HEK293 (cell line): ENCODE measurements at regions not wholly inside any gene's neighbourhood (a gene's known extent, or its start where the extent isn't known, plus 50 kb on each side); places are given as distances from the start of the nearest gene placed in this dataset.

ENCODE experiments used
- CTCF ChIA-PET: fragments of 350-600 bp; formaldehyde crosslinking; extraction: SDS; loops from one replicate; lab custom pipeline; 2021; ENCODE audit warnings: antibody characterized with exemption; lab: Yijun Ruan, JAX
- POLR2A ChIA-PET: fragments of 300-600 bp; formaldehyde crosslinking; extraction: SDS; loops from one replicate; lab custom pipeline; 2020; ENCODE audit warnings: antibody characterized with exemption, inconsistent platforms; lab: Yijun Ruan, JAX
- H3K27ac ChIP-seq: fragments of 200-500 bp; sonication (Bioruptor generic); 2 replicates; pipeline ENCODE4 v1.5.1; 2014; ENCODE audit warnings: low read depth, low read length, control low read depth, inconsistent platforms; ENCODE audit errors: extremely low read depth
- H3K36me3 ChIP-seq, 2 experiments: fragments of 200-500 bp in 1 of 2; sonication (Bioruptor generic) in 1 of 2; 1 replicate in 1 of 2; 2 replicates in 1 of 2; pipeline ENCODE4 v1.5.1; 2014 to 2017; ENCODE audit warnings: inconsistent platforms in 2 of 2, low read length in 2 of 2; ENCODE audit not compliant: control insufficient read depth in 2 of 2, insufficient read depth in 1 of 2
- H3K4me1 ChIP-seq: fragments of 200-500 bp; sonication (Bioruptor generic); 2 replicates; pipeline ENCODE4 v1.5.1; 2014; ENCODE audit warnings: mild to moderate bottlenecking, low read length, inconsistent platforms; ENCODE audit not compliant: control insufficient read depth, insufficient read depth
- H3K4me3 ChIP-seq: 2 replicates; pipeline ENCODE4 v1.5.1; 2011; ENCODE audit warnings: low read depth, mild to moderate bottlenecking, control low read depth, low read length, moderate library complexity
- H3K9me3 ChIP-seq: fragments of 200-500 bp; sonication (Bioruptor generic); 2 replicates; pipeline ENCODE4 v1.5.1; 2014; ENCODE audit warnings: low read depth, low read length, inconsistent platforms; ENCODE audit not compliant: control insufficient read depth, insufficient read depth
- BCL6B ChIP-seq: fragments of 450-650 bp; formaldehyde crosslinking; IDR thresholded peaks from 2 replicates; pipeline ENCODE4 v1.5.1; 2017; ENCODE audit warnings: missing biosample characterization, missing genetic modification characterization
- SETDB1 ChIP-seq: IDR thresholded peaks from one replicate; pipeline ENCODE4 v1.6.1; 2017; ENCODE audit warnings: mild to moderate bottlenecking, low read length, moderate library complexity, mixed read lengths; ENCODE audit not compliant: insufficient read length
- SP7 ChIP-seq: fragments of 450-650 bp; formaldehyde crosslinking; IDR thresholded peaks from 2 replicates; pipeline ENCODE4 v1.5.1; 2016; ENCODE audit warnings: missing biosample characterization, missing genetic modification characterization
- ZNF112 ChIP-seq: fragments of 450-650 bp; formaldehyde crosslinking; IDR thresholded peaks from 2 replicates; pipeline ENCODE4 v1.5.0; 2017; ENCODE audit warnings: missing biosample characterization, missing genetic modification characterization
- ZNF146 ChIP-seq: fragments of 450-650 bp; formaldehyde crosslinking; IDR thresholded peaks from 2 replicates; pipeline ENCODE4 v1.5.1; 2016; ENCODE audit warnings: missing biosample characterization, missing genetic modification characterization
- ZNF148 ChIP-seq: fragments of 450-650 bp; formaldehyde crosslinking; IDR thresholded peaks from 2 replicates; pipeline ENCODE4 v1.5.0; 2017; ENCODE audit warnings: missing biosample characterization, missing genetic modification characterization, borderline replicate concordance
- ZNF211 ChIP-seq: fragments of 450-650 bp; formaldehyde crosslinking; IDR thresholded peaks from 2 replicates; pipeline ENCODE4 v1.5.1; 2016; ENCODE audit warnings: low read depth, missing biosample characterization, missing genetic modification characterization
- ZNF221 ChIP-seq: fragments of 450-650 bp; formaldehyde crosslinking; IDR thresholded peaks from 2 replicates; pipeline ENCODE4 v1.5.1; 2017; ENCODE audit warnings: missing biosample characterization, missing genetic modification characterization, borderline replicate concordance
- ZNF433 ChIP-seq: fragments of 450-650 bp; formaldehyde crosslinking; IDR thresholded peaks from 2 replicates; pipeline ENCODE4 v1.5.1; 2016; ENCODE audit warnings: missing biosample characterization, missing genetic modification characterization, low read depth
- ZNF514 ChIP-seq: fragments of 450-650 bp; formaldehyde crosslinking; IDR thresholded peaks from 2 replicates; pipeline ENCODE4 v1.5.1; 2016; ENCODE audit warnings: missing biosample characterization, missing genetic modification characterization
- ZNF518A ChIP-seq: fragments of 450-650 bp; formaldehyde crosslinking; conservative IDR thresholded peaks from 2 replicates; pipeline ENCODE4 v1.5.1; 2016; ENCODE audit warnings: low read depth, missing biosample characterization, missing genetic modification characterization
- ZNF561 ChIP-seq: fragments of 450-650 bp; IDR thresholded peaks from 2 replicates; pipeline ENCODE4 v1.5.1; 2018; ENCODE audit warnings: missing biosample characterization, missing genetic modification characterization, borderline replicate concordance
- ZNF670 ChIP-seq: fragments of 450-650 bp; formaldehyde crosslinking; IDR thresholded peaks from 2 replicates; pipeline ENCODE4 v1.5.1; 2016; ENCODE audit warnings: missing biosample characterization, missing genetic modification characterization, low read depth
- ZNF704 ChIP-seq: fragments of 450-650 bp; formaldehyde crosslinking; IDR thresholded peaks from 2 replicates; pipeline ENCODE4 v1.5.1; 2016; ENCODE audit warnings: missing biosample characterization, missing genetic modification characterization
- ZNF792 ChIP-seq: fragments of 450-650 bp; formaldehyde crosslinking; IDR thresholded peaks from 2 replicates; pipeline ENCODE4 v1.5.1; 2016; ENCODE audit warnings: missing biosample characterization, missing genetic modification characterization
- ZXDB ChIP-seq: fragments of 450-650 bp; formaldehyde crosslinking; IDR thresholded peaks from 2 replicates; pipeline ENCODE4 v1.5.1; 2016; ENCODE audit warnings: missing biosample characterization, missing genetic modification characterization

GRCh38 chr7:156446990-156447389 lies 193.6 kb upstream of the RNF32 start:
- Histone ChIP-seq H3K36me3 (no peaks in the 10 kb centered on the region), H3K27ac (no peak overlapping the region), H3K9me3 (no peaks in the 10 kb centered on the region), H3K4me1 (no peaks in the 10 kb centered on the region), H3K4me3 (no peak overlapping the region)
- POLR2A ChIA-PET = no interaction called here
- CTCF ChIA-PET = no interaction called here
- no peak for TF ChIP-seq ZNF792 (tag by site-specific recombination)
- no peak for TF ChIP-seq ZNF704 (tag by site-specific recombination)
- TF ChIP-seq ZNF221 (tag by site-specific recombination) = no peak
- no peak for TF ChIP-seq ZNF433 (tag by site-specific recombination)
- no peak for TF ChIP-seq ZXDB (tag by site-specific recombination)
- no peak for TF ChIP-seq ZNF112 (tag by site-specific recombination)
- TF ChIP-seq ZNF670 = no peak
- TF ChIP-seq ZNF211 = no peak
- TF ChIP-seq ZNF561 (tag by site-specific recombination) = no peak
- TF ChIP-seq SP7 (tag by site-specific recombination) = no peak
- TF ChIP-seq ZNF518A = no peak
- no peak for TF ChIP-seq SETDB1
- no peak for TF ChIP-seq ZNF148 (tag by site-specific recombination)
- TF ChIP-seq BCL6B = no peak
- TF ChIP-seq ZNF514 (tag by site-specific recombination) = no peak
- TF ChIP-seq ZNF146 (tag by site-specific recombination) = no peak
